Muscle of leg (tissue), 3 donors: ENCODE measurements at regions not wholly inside any gene's neighbourhood (a gene's known extent, or its start where the extent isn't known, plus 50 kb on each side); places are given as distances from the start of the nearest gene placed in this dataset.

Experiments
- DNase-seq: peaks from one replicate; pipeline ENCODE4 v3.0.0; 2013
- H3K27ac ChIP-seq: one replicate; pipeline ENCODE4 v1.5.1; 2013; ENCODE audit warnings: mild to moderate bottlenecking, low read length, control low read depth
- H3K27me3 ChIP-seq: one replicate; pipeline ENCODE4 v1.6.1; 2013; ENCODE audit warnings: low read length; ENCODE audit not compliant: control insufficient read depth, insufficient read depth
- H3K36me3 ChIP-seq: one replicate; pipeline ENCODE4 v1.6.1; 2013; ENCODE audit warnings: low read length; ENCODE audit not compliant: control insufficient read depth, insufficient read depth
- H3K4me1 ChIP-seq: one replicate; pipeline ENCODE4 v1.6.1; 2013; ENCODE audit warnings: low read length; ENCODE audit not compliant: control insufficient read depth, insufficient read depth
- H3K4me3 ChIP-seq: one replicate; pipeline ENCODE4 v1.5.1; 2013; ENCODE audit warnings: low read length, control low read depth
- H3K9me3 ChIP-seq: replicated peaks from 2 replicates; pipeline ENCODE4 v1.6.1; 2013; ENCODE audit warnings: low read depth, low read length; ENCODE audit not compliant: control insufficient read depth
- WGBS: methylation state at CpG from one replicate; pipeline ENCODE4 v1.1.5; 2013; ENCODE audit warnings: missing lambda C conversion rate; ENCODE audit not compliant: insufficient coverage; 5-methylcytosine and 5-hydroxymethylcytosine counted together

GRCh38 chr11:19459240-19459639 is 218.5 kb upstream of the E2F8 start:
- Histone ChIP-seq H3K36me3 (no peaks in the 10 kb centered on the region), H3K9me3 (no peaks in the 10 kb centered on the region), H3K27me3 (peaks cover 17% of the 10 kb centered on the region), H3K27ac (no peak overlapping the region), H3K4me3 (no peak overlapping the region), H3K4me1 (peaks cover 11% of the 10 kb centered on the region)
- DNase-seq = no peak

DNA sequence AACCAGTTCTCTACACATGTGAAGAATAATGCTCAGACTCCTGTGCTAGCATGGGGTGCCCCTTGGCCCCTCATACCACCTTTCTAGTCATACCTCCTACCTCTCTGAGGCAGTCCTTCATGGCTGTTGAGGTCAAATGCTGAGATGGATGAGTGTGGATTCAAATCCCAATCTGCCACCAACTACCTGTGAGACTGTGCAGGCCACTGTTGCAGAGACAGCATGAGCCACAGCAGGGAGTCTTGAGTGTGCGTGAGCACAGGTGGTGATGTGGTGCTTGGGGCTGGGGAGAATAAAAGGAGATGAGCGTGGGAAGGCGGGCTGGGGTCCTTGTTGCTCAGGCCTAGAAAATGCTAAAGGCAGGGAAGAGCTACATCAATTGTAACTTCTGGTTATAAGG is 218.0 kb upstream of the E2F8 start:
- no peak overlapping the region for H3K4me3 ChIP-seq
- H3K36me3 ChIP-seq = no peaks in the 10 kb centered on the region
- peaks cover 16% of the 10 kb centered on the region for H3K4me1 ChIP-seq
- H3K27me3 ChIP-seq = peaks cover 16% of the 10 kb centered on the region
- H3K9me3 ChIP-seq = no peaks in the 10 kb centered on the region
- 100% methylated on average over 1 of the region's 3 CpGs for WGBS
- H3K27ac ChIP-seq = no peak overlapping the region
- DNase-seq = no peak

DNA sequence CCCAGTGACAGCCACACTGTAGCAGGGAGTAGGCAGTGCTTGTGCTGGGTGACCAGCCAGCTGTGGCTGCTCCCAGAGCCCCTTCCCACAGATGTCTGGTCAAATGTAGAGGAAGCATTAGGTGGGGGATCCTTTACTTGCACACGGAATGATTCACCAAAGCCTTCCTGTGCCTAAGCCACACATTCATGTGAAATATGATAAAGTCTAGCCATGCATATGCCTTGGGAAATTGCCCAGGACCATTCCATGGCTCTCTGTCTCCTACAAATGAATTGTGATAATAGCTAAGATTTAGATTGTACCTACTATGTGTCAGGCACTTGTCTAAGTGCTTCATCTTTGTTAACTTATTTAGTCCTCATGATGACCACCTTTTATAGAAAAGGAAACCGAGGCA is 217.5 kb upstream of the E2F8 start:
- WGBS = 50% methylated on average over 1 of the region's 2 CpGs
- H3K27ac ChIP-seq = no peak overlapping the region
- no peaks in the 10 kb centered on the region for H3K36me3 ChIP-seq
- H3K4me1 ChIP-seq = peaks cover 19% of the 10 kb centered on the region
- DNase-seq = no peak
- peaks cover 12% of the 10 kb centered on the region for H3K27me3 ChIP-seq
- no peaks in the 10 kb centered on the region for H3K9me3 ChIP-seq
- H3K4me3 ChIP-seq = no peak overlapping the region

DNA sequence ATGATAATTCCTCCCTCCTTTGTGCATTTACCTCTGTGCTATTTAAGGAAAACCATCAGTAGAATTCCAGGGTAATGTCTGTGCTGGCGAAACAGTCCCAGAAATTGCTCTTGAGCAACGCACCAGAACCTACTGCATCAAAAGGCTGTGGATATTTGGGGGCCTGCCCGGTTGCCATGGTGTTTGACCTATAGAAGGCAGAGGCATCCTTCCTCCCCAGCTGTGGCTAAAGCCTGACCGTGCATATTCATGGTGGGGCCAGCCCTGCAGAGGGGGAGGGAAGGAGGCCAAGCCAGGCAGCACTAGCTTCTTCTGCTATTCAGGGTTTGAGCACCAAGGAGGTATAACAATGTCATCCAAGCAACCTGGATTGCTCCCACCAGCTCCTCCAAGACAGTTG is 215.0 kb upstream of the E2F8 start:
- Histone ChIP-seq H3K9me3 (no peaks in the 10 kb centered on the region), H3K27me3 (peaks cover 14% of the 10 kb centered on the region), H3K4me1 (peaks cover 12% of the 10 kb centered on the region), H3K27ac (no peak overlapping the region), H3K4me3 (no peak overlapping the region), H3K36me3 (no peaks in the 10 kb centered on the region)
- 32% methylated on average over 2 of the region's 4 CpGs for WGBS
- DNase-seq = peak; percentile 55

GRCh38 chr11:19453651-19454257 is 213.0 kb upstream of the E2F8 start:
- peak; percentile 63 for DNase-seq

GRCh38 chr11:19451609-19452008 is 210.9 kb upstream of the E2F8 start:
- Histone ChIP-seq H3K4me1 (peaks cover 10% of the 10 kb centered on the region), H3K9me3 (no peaks in the 10 kb centered on the region), H3K27ac (no peak overlapping the region), H3K36me3 (no peaks in the 10 kb centered on the region), H3K4me3 (no peak overlapping the region), H3K27me3 (peaks cover 11% of the 10 kb centered on the region)
- DNase-seq = no peak

More at GRCh38 chr11:19453651-19454257, 213.0 kb upstream of the E2F8 start:
- 38% methylated on average over 6 of the region's 9 CpGs for WGBS
- H3K4me1 ChIP-seq = peaks cover 10% of the 10 kb centered on the region
- H3K4me3 ChIP-seq = no peak overlapping the region
- H3K36me3 ChIP-seq = no peaks in the 10 kb centered on the region
- no peaks in the 10 kb centered on the region for H3K9me3 ChIP-seq
- peaks cover 16% of the 10 kb centered on the region for H3K27me3 ChIP-seq
- peak overlapping the region; percentile 13 for H3K27ac ChIP-seq

DNA sequence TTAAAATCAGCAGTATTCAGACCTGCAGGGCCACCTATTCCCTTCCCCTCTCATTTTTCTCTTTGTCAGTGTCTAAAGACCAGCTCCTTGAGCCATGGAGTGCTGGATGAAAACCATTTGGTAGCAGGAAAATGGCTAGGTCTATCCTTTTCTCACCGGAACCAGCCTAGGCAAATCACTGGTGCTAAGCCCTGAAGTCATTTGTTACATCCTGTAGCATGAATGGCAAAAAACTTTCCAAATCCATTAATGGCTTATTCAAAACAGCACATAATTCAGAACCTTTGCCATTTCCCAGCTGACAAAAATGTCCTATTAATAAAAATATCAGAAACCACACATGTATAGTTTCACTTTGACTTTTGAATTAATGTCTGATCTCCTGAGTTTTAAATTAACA is 209.5 kb upstream of the E2F8 start:
- H3K4me3 ChIP-seq = no peak overlapping the region

GRCh38 chr11:19448651-19449050 is 207.9 kb upstream of the E2F8 start:
- no peak overlapping the region for H3K27ac ChIP-seq
- H3K9me3 ChIP-seq = no peaks in the 10 kb centered on the region
- H3K4me3 ChIP-seq = no peak overlapping the region
- H3K27me3 ChIP-seq = peaks cover 8% of the 10 kb centered on the region
- WGBS = no CpG with 5 or more reads among the region's 2 CpGs
- H3K36me3 ChIP-seq = no peaks in the 10 kb centered on the region
- DNase-seq = no peak
- H3K4me1 ChIP-seq = peaks cover 2% of the 10 kb centered on the region

More for the DNA sequence above, 209.5 kb upstream of the E2F8 start:
- H3K4me1 ChIP-seq = peaks cover 10% of the 10 kb centered on the region
- no peak overlapping the region for H3K27ac ChIP-seq
- WGBS = 0% methylated on average over 1 of the region's 1 CpG
- H3K36me3 ChIP-seq = no peaks in the 10 kb centered on the region
- peaks cover 10% of the 10 kb centered on the region for H3K27me3 ChIP-seq
- no peaks in the 10 kb centered on the region for H3K9me3 ChIP-seq
- no peak for DNase-seq

GRCh38 chr11:19447150-19447566 is 206.4 kb upstream of the E2F8 start:
- Histone ChIP-seq H3K9me3 (no peaks in the 10 kb centered on the region), H3K36me3 (no peaks in the 10 kb centered on the region), H3K4me3 (no peak overlapping the region), H3K27ac (no peak overlapping the region), H3K4me1 (peaks cover 2% of the 10 kb centered on the region), H3K27me3 (peaks cover 8% of the 10 kb centered on the region)
- no peak for DNase-seq
- no CpG with 5 or more reads among the region's 5 CpGs for WGBS

DNA sequence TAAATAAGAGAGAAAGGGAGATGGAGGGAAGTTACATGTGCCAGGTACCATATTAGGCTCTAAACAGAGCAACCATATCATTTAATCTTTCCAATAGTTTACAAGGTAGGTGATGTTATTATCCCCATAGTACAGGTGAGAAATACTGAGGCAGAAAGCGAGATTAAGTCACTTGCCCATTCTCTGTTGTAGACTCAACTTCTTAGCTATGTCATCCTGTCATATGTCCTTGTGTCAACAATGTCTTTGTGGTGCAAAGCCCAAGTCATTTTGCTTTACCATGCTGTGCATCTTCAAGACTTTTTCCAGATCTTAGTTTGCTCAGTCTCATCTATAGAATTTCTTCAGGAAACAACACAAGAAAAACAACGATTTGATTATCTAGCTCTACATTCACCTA is 205.0 kb upstream of the E2F8 start:
- Histone ChIP-seq H3K4me3 (no peak overlapping the region), H3K9me3 (no peaks in the 10 kb centered on the region), H3K36me3 (no peaks in the 10 kb centered on the region), H3K27ac (no peak overlapping the region), H3K4me1 (peaks cover 5% of the 10 kb centered on the region), H3K27me3 (peaks cover 5% of the 10 kb centered on the region)
- 88% methylated on average over 1 of the region's 2 CpGs for WGBS
- no peak for DNase-seq

DNA sequence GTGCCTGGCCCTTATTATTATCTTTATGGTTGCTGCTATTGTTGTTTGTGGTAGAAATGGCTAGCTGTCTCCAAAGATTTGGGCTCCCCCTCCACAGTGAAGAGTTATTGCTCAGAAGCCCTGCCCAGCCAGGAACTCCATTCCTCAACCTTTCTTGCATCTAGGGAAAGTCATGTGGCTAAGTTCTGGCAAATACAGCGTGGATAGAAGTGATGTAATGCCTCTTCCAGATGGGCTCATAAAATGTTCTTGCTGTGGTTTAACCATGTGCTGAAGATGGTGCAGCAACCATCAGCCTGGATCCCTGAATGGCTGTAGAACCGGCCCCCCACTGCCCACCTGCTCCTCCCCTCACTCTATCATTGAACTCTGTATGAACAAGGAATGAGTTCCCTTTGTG is 203.5 kb upstream of the E2F8 start:
- Histone ChIP-seq H3K27ac (no peak overlapping the region), H3K4me3 (no peak overlapping the region), H3K4me1 (peaks cover 5% of the 10 kb centered on the region), H3K36me3 (no peaks in the 10 kb centered on the region), H3K27me3 (peaks cover 4% of the 10 kb centered on the region), H3K9me3 (no peaks in the 10 kb centered on the region)
- no peak for DNase-seq
- whole genome bisulfite sequencing = no CpG with 5 or more reads among the region's 2 CpGs
